ENCODE measurements at regions not wholly inside any gene's neighbourhood (a gene's known extent, or its start where the extent isn't known, plus 50 kb on each side); places are given as distances from the start of the nearest gene placed in this dataset.

- H3K4me3 ChIP-seq = no peak overlapping the region
- DNase-seq = no peak
- no peak for TF ChIP-seq POLR2AphosphoS5 (IDR thresholded peaks at IDR 0.05)
- no peak for TF ChIP-seq POLR2A (IDR thresholded peaks at IDR 0.05)
- TF ChIP-seq CTCF (IDR thresholded peaks at IDR 0.05 in 8 of 11, conservative IDR thresholded peaks at IDR 0.05 in 3 of 11) = no peak
- no peak overlapping the region for H3K27ac ChIP-seq
- no peaks in the 10 kb centered on the region for H3K27me3 ChIP-seq (replicated peaks in 1 of 7)
- no peaks in the 10 kb centered on the region for H3K9me3 ChIP-seq
- peaks cover 0 to 12% (median 5%) of the 10 kb centered on the region in 6 donors for H3K4me1 ChIP-seq
- intact Hi-C loops (cut with DNase I; ENCODE audit: low total_unique reads) = no loop called here
- H3K36me3 ChIP-seq = no peaks in the 10 kb centered on the region
- 54 to 74% (median 63%) methylated on average over 2 of the region's 2 CpGs for WGBS, 5 donors
Measured at GRCh38 chr6:21968411-21968810, 328.4 kb downstream of the PRL start.

GRCh38 chr6:21969192-21969591 is 327.6 kb downstream of the PRL start:
- DNase-seq = no peak
- Histone ChIP-seq H3K4me1 (peaks cover 0 to 12% (median 5%) of the 10 kb centered on the region in 6 donors), H3K36me3 (no peaks in the 10 kb centered on the region), H3K9me3 (no peaks in the 10 kb centered on the region), H3K27me3 (replicated peaks in 1 of 7) (no peaks in the 10 kb centered on the region), H3K27ac (no peak overlapping the region), H3K4me3 (no peak overlapping the region)
- TF ChIP-seq CTCF (IDR thresholded peaks at IDR 0.05 in 8 of 11, conservative IDR thresholded peaks at IDR 0.05 in 3 of 11) (no peak), POLR2AphosphoS5 (IDR thresholded peaks at IDR 0.05) (no peak), POLR2A (IDR thresholded peaks at IDR 0.05) (no peak)
- WGBS, 5 donors = 68 to 86% (median 84%) methylated on average over 4 of the region's 4 CpGs
- intact Hi-C loops (cut with DNase I; ENCODE audit: low total_unique reads) = no loop called here

GRCh38 chr6:21970569-21971300 is 326.1 kb downstream of the PRL start:
- intact Hi-C loops (cut with DNase I; ENCODE audit: low total_unique reads) = no loop called here
- no peak for TF ChIP-seq CTCF (IDR thresholded peaks at IDR 0.05 in 8 of 11, conservative IDR thresholded peaks at IDR 0.05 in 3 of 11)
- no peak for TF ChIP-seq POLR2A (IDR thresholded peaks at IDR 0.05)
- TF ChIP-seq POLR2AphosphoS5 (IDR thresholded peaks at IDR 0.05) = no peak
- no peaks in the 10 kb centered on the region for H3K36me3 ChIP-seq
- no peaks in the 10 kb centered on the region for H3K27me3 ChIP-seq (replicated peaks in 1 of 7)
- H3K4me1 ChIP-seq = peaks cover 0 to 12% (median 5%) of the 10 kb centered on the region in 6 donors
- peak overlapping the region in 1 of 8 donors; percentile 32 for H3K27ac ChIP-seq
- H3K4me3 ChIP-seq = no peak overlapping the region
- DNase-seq = no peak
- no peaks in the 10 kb centered on the region for H3K9me3 ChIP-seq
- 34 to 42% (median 39%) methylated on average over 9 of the region's 9 CpGs for WGBS, 5 donors

- WGBS, 5 donors = 0 to 100% (median 93%) methylated on average over 1 of the region's 1 CpG
Measured at GRCh38 chr6:21971541-21971940, 325.3 kb downstream of the PRL start.

More at GRCh38 chr6:21971541-21971940, 325.3 kb downstream of the PRL start:
- TF ChIP-seq CTCF (IDR thresholded peaks at IDR 0.05 in 8 of 11, conservative IDR thresholded peaks at IDR 0.05 in 3 of 11) = no peak
- TF ChIP-seq POLR2A (IDR thresholded peaks at IDR 0.05) = no peak
- no peak for TF ChIP-seq POLR2AphosphoS5 (IDR thresholded peaks at IDR 0.05)
- no peaks in the 10 kb centered on the region for H3K27me3 ChIP-seq (replicated peaks in 1 of 7)
- no peaks in the 10 kb centered on the region for H3K9me3 ChIP-seq
- H3K4me3 ChIP-seq = no peak overlapping the region
- no peak overlapping the region for H3K27ac ChIP-seq
- H3K4me1 ChIP-seq = peaks cover 0 to 12% (median 5%) of the 10 kb centered on the region in 6 donors
- no peak for DNase-seq
- intact Hi-C loops (cut with DNase I; ENCODE audit: low total_unique reads) = no loop called here
- no peaks in the 10 kb centered on the region for H3K36me3 ChIP-seq
